Gastroesophageal sphincter (tissue), 3 donors: ENCODE measurements at regions not wholly inside any gene's neighbourhood (a gene's known extent, or its start where the extent isn't known, plus 50 kb on each side); places are given as distances from the start of the nearest gene placed in this dataset.

Source experiments
- EP300 ChIP-seq: sonication (generic); formaldehyde crosslinking; IDR thresholded peaks from one replicate; pipeline ENCODE4 v1.6.1; 2017; ENCODE audit warnings: antibody characterized with exemption, mild to moderate bottlenecking
- TF ChIP-seq, protein P1 (sequence below), 4 experiments: fragments of 200-600 bp in 2 of 4; fragments of 450-650 bp in 2 of 4; sonication (generic) in 1 of 4; IDR thresholded peaks; one replicate each; pipeline ENCODE4 v1.5.1; 2017 to 2019; ENCODE audit warnings: antibody characterized with exemption in 4 of 4, mild to moderate bottlenecking in 2 of 4, moderate library complexity in 2 of 4

DNA sequence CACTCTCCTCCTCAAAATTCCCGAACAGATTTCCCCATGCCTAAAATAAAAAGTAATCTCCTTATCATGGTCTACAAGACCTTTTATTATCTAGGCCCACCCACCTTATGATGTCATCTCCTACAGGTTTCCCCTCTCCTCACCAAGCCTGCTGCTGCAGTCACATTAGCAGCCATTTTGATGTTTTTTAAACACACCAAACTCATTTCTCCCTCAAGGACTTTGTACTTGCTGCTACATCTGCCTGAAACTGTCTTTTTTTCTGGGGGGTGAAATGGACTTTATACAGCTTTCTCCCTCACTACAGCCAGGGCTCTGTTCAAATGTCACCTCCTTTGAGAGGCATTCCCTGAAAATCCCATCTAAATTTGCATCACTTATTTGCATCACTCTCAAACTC, 90.2 kb upstream of the TAB3 start:
- no peak for TF ChIP-seq EP300
- TF ChIP-seq, protein P1, sequence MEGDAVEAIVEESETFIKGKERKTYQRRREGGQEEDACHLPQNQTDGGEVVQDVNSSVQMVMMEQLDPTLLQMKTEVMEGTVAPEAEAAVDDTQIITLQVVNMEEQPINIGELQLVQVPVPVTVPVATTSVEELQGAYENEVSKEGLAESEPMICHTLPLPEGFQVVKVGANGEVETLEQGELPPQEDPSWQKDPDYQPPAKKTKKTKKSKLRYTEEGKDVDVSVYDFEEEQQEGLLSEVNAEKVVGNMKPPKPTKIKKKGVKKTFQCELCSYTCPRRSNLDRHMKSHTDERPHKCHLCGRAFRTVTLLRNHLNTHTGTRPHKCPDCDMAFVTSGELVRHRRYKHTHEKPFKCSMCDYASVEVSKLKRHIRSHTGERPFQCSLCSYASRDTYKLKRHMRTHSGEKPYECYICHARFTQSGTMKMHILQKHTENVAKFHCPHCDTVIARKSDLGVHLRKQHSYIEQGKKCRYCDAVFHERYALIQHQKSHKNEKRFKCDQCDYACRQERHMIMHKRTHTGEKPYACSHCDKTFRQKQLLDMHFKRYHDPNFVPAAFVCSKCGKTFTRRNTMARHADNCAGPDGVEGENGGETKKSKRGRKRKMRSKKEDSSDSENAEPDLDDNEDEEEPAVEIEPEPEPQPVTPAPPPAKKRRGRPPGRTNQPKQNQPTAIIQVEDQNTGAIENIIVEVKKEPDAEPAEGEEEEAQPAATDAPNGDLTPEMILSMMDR (IDR thresholded peaks at IDR 0.05): no peak
